ENCODE measurements at regions not wholly inside any gene's neighbourhood (a gene's known extent, or its start where the extent isn't known, plus 50 kb on each side); places are given as distances from the start of the nearest gene placed in this dataset.
A peak's percentile ranks its signal among the peaks of the same experiment; 100 is the strongest.

GRCh38 chr6:21992178-21992967 lies 304.5 kb downstream of the PRL start:
- H3K4ac ChIP-seq (ENCODE audit: low read depth, low read length), result peak overlapping the region; percentile 41
- H4K12ac ChIP-seq (ENCODE audit: low read depth, low read length), result no peak overlapping the region
- no peak overlapping the region for H2AK5ac ChIP-seq (ENCODE audit: low read length)
- no peak overlapping the region for H3K23ac ChIP-seq (ENCODE audit: low read length)
- no peak for DNase-seq
- H2BK5ac ChIP-seq (ENCODE audit: low read depth, low read length, poor library complexity), result peak overlapping the region; percentile 37
- no CpG with 5 or more reads among the region's 6 CpGs for WGBS (ENCODE audit: extremely low coverage, insufficient coverage, insufficient read length)
- H3K79me1 ChIP-seq (ENCODE audit: low read length), result peaks cover 13% of the 10 kb centered on the region
- peak overlapping the region; percentile 23 for H2BK12ac ChIP-seq (ENCODE audit: low read length)
- no peak overlapping the region for H3K4me3 ChIP-seq (ENCODE audit: low read depth, low read length)
- H3K18ac ChIP-seq (ENCODE audit: low read length), result peak overlapping the region; percentile 70
- no peaks in the 10 kb centered on the region for H3K79me2 ChIP-seq (ENCODE audit: control insufficient read depth, insufficient read depth, low read length, poor library complexity)
- H3K36me3 ChIP-seq (ENCODE audit: control insufficient read depth in 1 of 2, insufficient read depth in 2 of 2, low read length in 2 of 2), result peaks cover 0 to 7% of the 10 kb centered on the region in 2 experiments
- H2AFZ ChIP-seq (ENCODE audit: insufficient read depth, low read length, poor library complexity), result no peak overlapping the region
- no peaks in the 10 kb centered on the region for H3K27me3 ChIP-seq (ENCODE audit: insufficient read depth, low read length)
- H4K91ac ChIP-seq (ENCODE audit: low read depth, low read length), result peak overlapping the region; percentile 33
- no peaks in the 10 kb centered on the region for H3K9me3 ChIP-seq (ENCODE audit: insufficient read depth, low read depth, low read length)
- H3K14ac ChIP-seq (ENCODE audit: low read length), result peak overlapping the region; percentile 2
- no peak overlapping the region for H3K4me2 ChIP-seq (ENCODE audit: low read length)
- no peak overlapping the region for H3K9ac ChIP-seq (ENCODE audit: low read length)
- no peak overlapping the region for H3K27ac ChIP-seq (ENCODE audit: low read depth, low read length)
- H2BK120ac ChIP-seq (ENCODE audit: insufficient read depth, low read length, poor library complexity), result peak overlapping the region; percentile 52
- H4K8ac ChIP-seq (ENCODE audit: low read depth, low read length), result peak overlapping the region; percentile 7
- peaks cover 9 to 23% of the 10 kb centered on the region in 2 experiments for H3K4me1 ChIP-seq (ENCODE audit: control insufficient read depth in 1 of 2, insufficient read depth in 2 of 2, low read length in 2 of 2)

- H2BK5ac ChIP-seq (ENCODE audit: low read depth, low read length, poor library complexity), result no peak overlapping the region
- H4K8ac ChIP-seq (ENCODE audit: low read depth, low read length), result no peak overlapping the region
- H3K27ac ChIP-seq (ENCODE audit: low read depth, low read length), result no peak overlapping the region
- no peak overlapping the region for H3K23ac ChIP-seq (ENCODE audit: low read length)
- no peak overlapping the region for H4K91ac ChIP-seq (ENCODE audit: low read depth, low read length)
- no peak overlapping the region for H3K9ac ChIP-seq (ENCODE audit: low read length)
- no peak overlapping the region for H2BK12ac ChIP-seq (ENCODE audit: low read length)
- peaks cover 18% of the 10 kb centered on the region for H3K79me1 ChIP-seq (ENCODE audit: low read length)
- no peak overlapping the region for H3K14ac ChIP-seq (ENCODE audit: low read length)
- no peak overlapping the region for H2AFZ ChIP-seq (ENCODE audit: insufficient read depth, low read length, poor library complexity)
- no peak overlapping the region for H3K18ac ChIP-seq (ENCODE audit: low read length)
- H3K4me1 ChIP-seq (ENCODE audit: control insufficient read depth in 1 of 2, insufficient read depth in 2 of 2, low read length in 2 of 2), result peaks cover 11 to 23% of the 10 kb centered on the region in 2 experiments
- H4K12ac ChIP-seq (ENCODE audit: low read depth, low read length), result no peak overlapping the region
- H3K4ac ChIP-seq (ENCODE audit: low read depth, low read length), result no peak overlapping the region
- no peak overlapping the region for H2BK120ac ChIP-seq (ENCODE audit: insufficient read depth, low read length, poor library complexity)
- no peaks in the 10 kb centered on the region for H3K27me3 ChIP-seq (ENCODE audit: insufficient read depth, low read length)
- no peaks in the 10 kb centered on the region for H3K79me2 ChIP-seq (ENCODE audit: control insufficient read depth, insufficient read depth, low read length, poor library complexity)
- peaks cover 0 to 7% of the 10 kb centered on the region in 2 experiments for H3K36me3 ChIP-seq (ENCODE audit: control insufficient read depth in 1 of 2, insufficient read depth in 2 of 2, low read length in 2 of 2)
- no peak for DNase-seq
- no CpG with 5 or more reads among the region's 2 CpGs for WGBS (ENCODE audit: extremely low coverage, insufficient coverage, insufficient read length)
- no peak overlapping the region for H3K4me3 ChIP-seq (ENCODE audit: low read depth, low read length)
- no peak overlapping the region for H2AK5ac ChIP-seq (ENCODE audit: low read length)
- H3K4me2 ChIP-seq (ENCODE audit: low read length), result no peak overlapping the region
- H3K9me3 ChIP-seq (ENCODE audit: insufficient read depth, low read depth, low read length), result no peaks in the 10 kb centered on the region
These were observed 303.0 kb downstream of the PRL start for GRCh38 chr6:21993841-21994240.

DNA sequence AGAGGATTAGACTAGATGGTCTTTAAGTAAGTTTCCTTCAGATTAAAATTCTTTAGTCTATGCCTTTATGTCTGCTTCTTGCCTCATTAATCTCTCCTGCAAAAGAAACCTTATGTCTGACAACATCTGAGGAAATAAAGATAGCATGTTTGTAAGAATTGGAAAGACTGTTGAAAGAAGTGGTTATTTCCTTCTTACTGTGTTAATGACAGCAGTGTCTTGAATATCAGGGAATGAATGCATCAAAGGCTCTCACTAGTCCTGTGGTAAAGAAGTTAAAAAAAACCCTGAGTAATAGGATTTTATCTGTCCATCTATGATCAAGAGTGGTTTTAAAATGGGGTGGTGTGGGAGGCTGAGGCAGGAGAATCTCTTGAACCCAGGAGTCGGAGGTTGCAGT lies 302.0 kb downstream of the PRL start:
- no peak overlapping the region for H3K4me3 ChIP-seq (ENCODE audit: low read depth, low read length)
- H3K18ac ChIP-seq (ENCODE audit: low read length), result no peak overlapping the region
- H2BK12ac ChIP-seq (ENCODE audit: low read length), result no peak overlapping the region
- H3K27ac ChIP-seq (ENCODE audit: low read depth, low read length), result peak overlapping the region; percentile 27
- no CpG with 5 or more reads among the region's 1 CpG for WGBS (ENCODE audit: extremely low coverage, insufficient coverage, insufficient read length)
- H3K4me1 ChIP-seq (ENCODE audit: control insufficient read depth in 1 of 2, insufficient read depth in 2 of 2, low read length in 2 of 2), result peaks cover 12 to 24% of the 10 kb centered on the region in 2 experiments
- peaks cover 21% of the 10 kb centered on the region for H3K79me1 ChIP-seq (ENCODE audit: low read length)
- H2AFZ ChIP-seq (ENCODE audit: insufficient read depth, low read length, poor library complexity), result no peak overlapping the region
- H3K27me3 ChIP-seq (ENCODE audit: insufficient read depth, low read length), result no peaks in the 10 kb centered on the region
- DNase-seq, result no peak
- peaks cover 0 to 7% of the 10 kb centered on the region in 2 experiments for H3K36me3 ChIP-seq (ENCODE audit: control insufficient read depth in 1 of 2, insufficient read depth in 2 of 2, low read length in 2 of 2)
- no peak overlapping the region for H3K4me2 ChIP-seq (ENCODE audit: low read length)
- H3K4ac ChIP-seq (ENCODE audit: low read depth, low read length), result no peak overlapping the region
- H3K23ac ChIP-seq (ENCODE audit: low read length), result no peak overlapping the region
- no peak overlapping the region for H3K9ac ChIP-seq (ENCODE audit: low read length)
- H2BK5ac ChIP-seq (ENCODE audit: low read depth, low read length, poor library complexity), result no peak overlapping the region
- H3K79me2 ChIP-seq (ENCODE audit: control insufficient read depth, insufficient read depth, low read length, poor library complexity), result peaks cover under 1% of the 10 kb centered on the region
- no peak overlapping the region for H2AK5ac ChIP-seq (ENCODE audit: low read length)
- H3K9me3 ChIP-seq (ENCODE audit: insufficient read depth, low read depth, low read length), result no peaks in the 10 kb centered on the region
- no peak overlapping the region for H4K12ac ChIP-seq (ENCODE audit: low read depth, low read length)
- H2BK120ac ChIP-seq (ENCODE audit: insufficient read depth, low read length, poor library complexity), result peak overlapping the region; percentile 49
- no peak overlapping the region for H3K14ac ChIP-seq (ENCODE audit: low read length)
- no peak overlapping the region for H4K91ac ChIP-seq (ENCODE audit: low read depth, low read length)
- no peak overlapping the region for H4K8ac ChIP-seq (ENCODE audit: low read depth, low read length)

DNA sequence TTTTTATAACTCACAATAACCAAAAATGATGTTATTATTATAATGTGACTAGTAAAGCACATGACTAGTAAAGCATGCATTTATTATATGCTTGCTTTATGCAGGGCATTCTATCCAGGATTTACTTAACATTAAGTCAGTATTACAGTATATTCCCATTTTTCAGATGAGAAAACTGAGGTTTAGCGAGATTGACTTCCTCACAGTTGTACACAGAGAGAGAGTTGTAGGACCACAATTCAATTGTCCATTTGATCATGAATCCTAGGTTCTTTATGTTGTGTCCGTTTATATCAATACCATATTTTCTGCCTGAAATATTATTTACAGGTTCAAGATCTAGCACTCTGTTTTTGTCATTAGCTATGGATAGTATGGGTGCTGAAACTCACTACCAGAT lies 301.5 kb downstream of the PRL start:
- Histone ChIP-seq H4K8ac (ENCODE audit: low read depth, low read length) (no peak overlapping the region), H3K4me3 (ENCODE audit: low read depth, low read length) (no peak overlapping the region), H4K91ac (ENCODE audit: low read depth, low read length) (no peak overlapping the region), H3K14ac (ENCODE audit: low read length) (no peak overlapping the region), H3K18ac (ENCODE audit: low read length) (no peak overlapping the region), H4K12ac (ENCODE audit: low read depth, low read length) (no peak overlapping the region), H2BK120ac (ENCODE audit: insufficient read depth, low read length, poor library complexity) (no peak overlapping the region), H3K79me1 (ENCODE audit: low read length) (peaks cover 26% of the 10 kb centered on the region), H3K4me1 (ENCODE audit: control insufficient read depth in 1 of 2, insufficient read depth in 2 of 2, low read length in 2 of 2) (peaks cover 15 to 27% of the 10 kb centered on the region in 2 experiments), H3K79me2 (ENCODE audit: control insufficient read depth, insufficient read depth, low read length, poor library complexity) (peaks cover 4% of the 10 kb centered on the region), H3K9me3 (ENCODE audit: insufficient read depth, low read depth, low read length) (no peaks in the 10 kb centered on the region), H3K9ac (ENCODE audit: low read length) (no peak overlapping the region), H2AFZ (ENCODE audit: insufficient read depth, low read length, poor library complexity) (no peak overlapping the region), H3K36me3 (ENCODE audit: control insufficient read depth in 1 of 2, insufficient read depth in 2 of 2, low read length in 2 of 2) (peaks cover 0 to 7% of the 10 kb centered on the region in 2 experiments), H2BK12ac (ENCODE audit: low read length) (no peak overlapping the region), H2BK5ac (ENCODE audit: low read depth, low read length, poor library complexity) (no peak overlapping the region), H3K23ac (ENCODE audit: low read length) (no peak overlapping the region), H3K27me3 (ENCODE audit: insufficient read depth, low read length) (no peaks in the 10 kb centered on the region), H3K4me2 (ENCODE audit: low read length) (no peak overlapping the region), H3K4ac (ENCODE audit: low read depth, low read length) (no peak overlapping the region), H3K27ac (ENCODE audit: low read depth, low read length) (peak overlapping the region; percentile 77), H2AK5ac (ENCODE audit: low read length) (no peak overlapping the region)
- DNase-seq, result no peak
- WGBS (ENCODE audit: extremely low coverage, insufficient coverage, insufficient read length), result no CpG with 5 or more reads among the region's 2 CpGs

Data from trophoblast cell (in vitro differentiated cells and primary cell).